ENCODE measurements at regions not wholly inside any gene's neighbourhood (a gene's known extent, or its start where the extent isn't known, plus 50 kb on each side); places are given as distances from the start of the nearest gene placed in this dataset.

DNA sequence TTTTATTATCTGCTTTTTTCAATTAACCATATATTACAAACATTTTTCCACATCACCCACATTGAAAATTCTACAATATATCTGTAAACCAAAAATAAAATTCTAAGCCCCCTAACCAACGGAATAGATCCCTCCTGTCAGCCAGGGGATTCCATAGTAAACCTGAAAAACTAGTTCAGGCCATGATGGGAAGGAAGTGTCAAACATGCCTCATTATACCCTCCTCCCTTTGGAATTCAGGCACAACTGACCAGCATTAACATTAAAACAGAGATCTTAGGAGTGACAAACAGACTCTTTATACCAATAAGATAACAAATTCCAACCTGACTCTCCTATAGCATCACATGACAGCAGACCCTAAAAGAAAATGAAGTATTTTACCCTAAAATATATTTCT, 113.7 kb upstream of the DMRT1 start:
- intact Hi-C loops (cut with DNase I), result no loop called here
- Histone ChIP-seq H3K27me3 (no peaks in the 10 kb centered on the region), H3K27ac (no peak overlapping the region), H3K36me3 (peaks cover 0 to 24% of the 10 kb centered on the region in 2 donors), H3K9me3 (no peaks in the 10 kb centered on the region), H3K4me1 (no peaks in the 10 kb centered on the region), H3K4me3 (no peak overlapping the region)
- TF ChIP-seq, protein P1, sequence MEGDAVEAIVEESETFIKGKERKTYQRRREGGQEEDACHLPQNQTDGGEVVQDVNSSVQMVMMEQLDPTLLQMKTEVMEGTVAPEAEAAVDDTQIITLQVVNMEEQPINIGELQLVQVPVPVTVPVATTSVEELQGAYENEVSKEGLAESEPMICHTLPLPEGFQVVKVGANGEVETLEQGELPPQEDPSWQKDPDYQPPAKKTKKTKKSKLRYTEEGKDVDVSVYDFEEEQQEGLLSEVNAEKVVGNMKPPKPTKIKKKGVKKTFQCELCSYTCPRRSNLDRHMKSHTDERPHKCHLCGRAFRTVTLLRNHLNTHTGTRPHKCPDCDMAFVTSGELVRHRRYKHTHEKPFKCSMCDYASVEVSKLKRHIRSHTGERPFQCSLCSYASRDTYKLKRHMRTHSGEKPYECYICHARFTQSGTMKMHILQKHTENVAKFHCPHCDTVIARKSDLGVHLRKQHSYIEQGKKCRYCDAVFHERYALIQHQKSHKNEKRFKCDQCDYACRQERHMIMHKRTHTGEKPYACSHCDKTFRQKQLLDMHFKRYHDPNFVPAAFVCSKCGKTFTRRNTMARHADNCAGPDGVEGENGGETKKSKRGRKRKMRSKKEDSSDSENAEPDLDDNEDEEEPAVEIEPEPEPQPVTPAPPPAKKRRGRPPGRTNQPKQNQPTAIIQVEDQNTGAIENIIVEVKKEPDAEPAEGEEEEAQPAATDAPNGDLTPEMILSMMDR (IDR thresholded peaks at IDR 0.05), result no peak
- no peak for TF ChIP-seq POLR2AphosphoS5 (IDR thresholded peaks at IDR 0.05; ENCODE audit: insufficient read depth in 1 of 2, low read depth in 1 of 2)
- no peak for TF ChIP-seq POLR2A (IDR thresholded peaks at IDR 0.05)
- no peak for DNase-seq (ENCODE audit: extremely low spot score in 2 of 2)

DNA sequence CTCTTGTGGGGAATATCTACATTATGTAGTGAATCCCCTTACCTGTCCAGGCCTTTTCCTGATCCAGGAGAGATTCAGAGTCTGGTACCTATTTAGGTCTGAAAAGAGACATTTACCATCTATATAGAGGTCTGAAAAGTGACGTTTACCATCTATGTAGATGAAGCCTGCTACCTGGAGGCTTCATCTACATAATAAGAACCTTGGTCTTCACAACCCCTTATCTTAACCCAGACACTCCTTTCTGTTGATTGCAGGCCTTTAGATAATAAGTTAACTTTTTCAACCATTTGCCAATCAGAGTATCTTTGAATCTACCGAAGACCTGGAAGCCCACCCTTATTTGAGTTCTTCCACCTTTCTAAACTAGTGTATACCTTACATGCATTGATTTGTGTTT, 113.0 kb upstream of the DMRT1 start:
- no peak for DNase-seq (ENCODE audit: extremely low spot score in 2 of 2)
- Histone ChIP-seq H3K4me3 (no peak overlapping the region), H3K36me3 (peaks cover 0 to 31% of the 10 kb centered on the region in 2 donors), H3K9me3 (no peaks in the 10 kb centered on the region), H3K4me1 (no peaks in the 10 kb centered on the region), H3K27me3 (no peaks in the 10 kb centered on the region), H3K27ac (no peak overlapping the region)
- intact Hi-C loops (cut with DNase I), result no loop called here
- TF ChIP-seq POLR2A (IDR thresholded peaks at IDR 0.05) (no peak), POLR2AphosphoS5 (IDR thresholded peaks at IDR 0.05; ENCODE audit: insufficient read depth in 1 of 2, low read depth in 1 of 2) (no peak)
- TF ChIP-seq, protein P1 (IDR thresholded peaks at IDR 0.05), result no peak

DNA sequence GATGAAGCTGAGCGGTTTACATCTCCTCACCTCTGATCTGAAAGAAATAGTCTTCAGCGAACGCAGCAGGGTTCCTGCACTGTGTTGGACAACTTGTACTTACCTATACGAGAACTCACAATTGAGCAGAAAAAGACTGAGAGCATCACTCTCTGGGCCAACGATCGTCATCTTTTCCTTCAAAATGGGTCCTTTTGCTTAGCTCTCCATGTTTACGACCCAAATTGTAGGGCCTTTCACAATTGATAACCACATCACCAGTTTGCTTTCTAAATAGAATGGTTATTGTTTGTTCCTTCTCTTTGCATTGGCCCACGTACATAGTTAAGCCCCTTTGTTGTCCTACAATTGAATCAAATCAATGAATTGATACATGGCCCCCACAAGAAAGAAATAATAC, 110.0 kb upstream of the DMRT1 start:
- peaks cover 0 to 38% of the 10 kb centered on the region in 2 donors for H3K36me3 ChIP-seq
- no peak overlapping the region for H3K4me3 ChIP-seq
- no peak overlapping the region for H3K27ac ChIP-seq
- intact Hi-C loops (cut with DNase I), result no loop called here
- no peak for DNase-seq (ENCODE audit: extremely low spot score in 2 of 2)
- H3K27me3 ChIP-seq, result no peaks in the 10 kb centered on the region
- no peaks in the 10 kb centered on the region for H3K9me3 ChIP-seq
- peaks cover 11% of the 10 kb centered on the region for H3K4me1 ChIP-seq
- TF ChIP-seq POLR2A (IDR thresholded peaks at IDR 0.05), result no peak
- TF ChIP-seq POLR2AphosphoS5 (IDR thresholded peaks at IDR 0.05; ENCODE audit: insufficient read depth in 1 of 2, low read depth in 1 of 2), result no peak
- TF ChIP-seq, protein P1 (IDR thresholded peaks at IDR 0.05), result no peak

DNA sequence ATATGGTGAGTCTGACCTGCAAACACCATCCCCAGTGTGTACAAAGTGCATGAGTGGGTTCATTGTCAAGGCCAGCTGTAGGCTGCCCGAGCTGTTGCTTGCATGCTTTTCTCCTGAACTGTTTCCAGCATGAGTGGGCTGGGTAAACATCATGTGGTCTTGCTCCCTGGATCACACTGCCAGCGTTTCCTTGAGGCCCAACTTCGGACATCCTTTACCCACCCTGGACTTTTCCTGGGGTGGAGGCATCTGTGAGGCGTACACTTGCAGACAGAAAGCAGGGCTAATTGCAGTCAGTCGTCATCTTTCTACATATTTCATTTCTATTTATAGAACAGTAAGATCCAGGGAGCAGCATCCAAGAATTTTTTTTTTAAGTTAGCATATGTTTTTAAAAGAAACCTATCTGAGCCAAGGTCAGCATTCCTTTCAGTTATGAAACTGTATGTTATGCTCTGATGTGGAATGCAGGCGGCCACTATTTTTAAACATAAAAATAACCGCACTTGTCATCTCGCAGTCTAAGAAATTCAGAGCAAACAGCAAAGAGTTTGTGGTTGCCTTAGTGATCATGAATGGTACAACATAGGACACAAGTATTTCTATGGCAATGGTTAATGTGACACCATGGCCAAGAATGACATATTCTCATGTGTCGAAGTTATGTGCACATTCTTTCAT, 106.5 kb upstream of the DMRT1 start:
- H3K4me3 ChIP-seq, result no peak overlapping the region
- H3K27me3 ChIP-seq, result no peaks in the 10 kb centered on the region
- no peaks in the 10 kb centered on the region for H3K9me3 ChIP-seq
- no peak for TF ChIP-seq POLR2A (IDR thresholded peaks at IDR 0.05)
- TF ChIP-seq POLR2AphosphoS5 (IDR thresholded peaks at IDR 0.05; ENCODE audit: insufficient read depth in 1 of 2, low read depth in 1 of 2), result peak in 1 of 2 donors; percentile 61
- H3K4me1 ChIP-seq, result peaks cover 34% of the 10 kb centered on the region
- H3K27ac ChIP-seq, result peak overlapping the region; percentile 15
- DNase-seq (ENCODE audit: extremely low spot score in 2 of 2), result no peak
- intact Hi-C loops (cut with DNase I), result no loop called here
- peaks cover 0 to 57% of the 10 kb centered on the region in 2 donors for H3K36me3 ChIP-seq

DNA sequence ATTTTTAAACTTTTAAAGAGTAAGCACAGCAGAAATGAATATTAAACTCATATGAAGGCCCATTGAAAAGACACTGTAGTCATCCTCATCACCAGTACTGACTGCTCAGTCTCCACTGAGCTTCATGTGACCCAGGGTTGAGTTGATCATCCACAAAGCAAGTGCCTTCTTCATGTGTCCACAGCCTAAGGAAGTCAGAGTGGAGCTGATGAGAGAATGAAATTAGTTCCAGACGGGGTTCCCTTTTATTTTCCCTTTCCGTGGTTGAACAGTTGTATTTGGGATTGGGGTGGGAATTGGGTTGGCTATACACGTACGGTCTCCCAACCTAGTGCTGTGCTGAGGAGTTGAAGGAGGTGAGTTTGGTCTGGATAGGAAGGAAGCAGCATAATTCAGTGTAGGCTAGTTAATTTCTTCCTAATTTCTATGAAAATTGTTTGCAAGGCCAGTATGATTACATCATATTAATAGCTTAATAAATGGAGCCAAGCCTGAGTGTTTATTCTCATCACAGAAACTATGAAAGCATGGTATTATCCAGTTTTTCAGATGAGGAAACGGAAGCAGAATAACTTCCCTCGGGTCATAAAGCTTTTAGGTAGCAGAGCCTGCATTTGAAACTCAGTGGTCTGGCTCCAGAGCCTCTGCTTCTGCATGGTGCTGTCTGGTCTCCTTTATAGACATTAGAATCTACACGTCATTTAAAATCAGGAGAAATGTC, 103.9 kb upstream of the DMRT1 start:
- Histone ChIP-seq H3K27me3 (no peaks in the 10 kb centered on the region), H3K9me3 (no peaks in the 10 kb centered on the region), H3K4me3 (no peak overlapping the region), H3K27ac (peak overlapping the region; percentile 85), H3K4me1 (peaks cover 34% of the 10 kb centered on the region), H3K36me3 (peaks cover 0 to 56% of the 10 kb centered on the region in 2 donors)
- intact Hi-C loops (cut with DNase I), result no loop called here
- no peak for DNase-seq (ENCODE audit: extremely low spot score in 2 of 2)
- TF ChIP-seq POLR2AphosphoS5 (IDR thresholded peaks at IDR 0.05; ENCODE audit: insufficient read depth in 1 of 2, low read depth in 1 of 2), result no peak
- TF ChIP-seq, protein P1 (IDR thresholded peaks at IDR 0.05), result no peak
- TF ChIP-seq POLR2A (IDR thresholded peaks at IDR 0.05), result no peak
